ENCODE measurements at regions not wholly inside any gene's neighbourhood (a gene's known extent, or its start where the extent isn't known, plus 50 kb on each side); places are given as distances from the start of the nearest gene placed in this dataset.

GRCh38 chr4:144283526-144283925 lies 143.0 kb upstream of the GYPA start:
- intact Hi-C loops (cut with micrococcal nuclease; ENCODE audit: unreplicated experiment): no loop called here
- BruUV-seq (replicated peaks): no TSS peak
- DNase-seq (ENCODE audit: low read depth, low spot score): no peak
- in situ Hi-C loops (cut with HindIII; ENCODE audit: low pct_unique_long_range_greater_than_20kb, low sequenced_read_pairs): no loop called here
- H3K9me3 ChIP-seq (ENCODE audit: control insufficient read depth, insufficient read depth, low read depth, low read length): no peaks in the 10 kb centered on the region
- POLR2A ChIA-PET: no interaction called here
- TF ChIP-seq POLR2AphosphoS5 (IDR thresholded peaks at IDR 0.05; ENCODE audit: low read depth, low read length) (no peak), TCF7L2 (IDR thresholded peaks at IDR 0.05; ENCODE audit: low read depth, low read length) (no peak), CTCF (IDR thresholded peaks at IDR 0.05) (no peak)
- ATAC-seq: no peak
- H3K4me3 ChIP-seq (ENCODE audit: low read depth in 2 of 2, low read length in 2 of 2): no peak overlapping the region
- no peak overlapping the region for H3K27ac ChIP-seq (ENCODE audit: low read length)
- no peaks in the 10 kb centered on the region for H3K27me3 ChIP-seq (ENCODE audit: control insufficient read depth, insufficient read depth, low read length)
- CTCF ChIA-PET: no interaction called here
- no peaks in the 10 kb centered on the region for H3K4me1 ChIP-seq (ENCODE audit: control insufficient read depth, insufficient read depth, low read length)
- H3K36me3 ChIP-seq (ENCODE audit: control insufficient read depth, insufficient read depth, low read length): no peaks in the 10 kb centered on the region

- Histone ChIP-seq H3K27ac (ENCODE audit: low read length) (no peak overlapping the region), H3K27me3 (ENCODE audit: control insufficient read depth, insufficient read depth, low read length) (no peaks in the 10 kb centered on the region), H3K4me1 (ENCODE audit: control insufficient read depth, insufficient read depth, low read length) (no peaks in the 10 kb centered on the region), H3K4me3 (ENCODE audit: low read depth in 2 of 2, low read length in 2 of 2) (no peak overlapping the region), H3K9me3 (ENCODE audit: control insufficient read depth, insufficient read depth, low read depth, low read length) (no peaks in the 10 kb centered on the region), H3K36me3 (ENCODE audit: control insufficient read depth, insufficient read depth, low read length) (no peaks in the 10 kb centered on the region)
- BruUV-seq (replicated peaks): no TSS peak
- ATAC-seq: no peak
- DNase-seq (ENCODE audit: low read depth, low spot score): no peak
- ChIA-PET CTCF (no interaction called here), POLR2A (no interaction called here)
- no peak for TF ChIP-seq CTCF (IDR thresholded peaks at IDR 0.05)
- no peak for TF ChIP-seq POLR2AphosphoS5 (IDR thresholded peaks at IDR 0.05; ENCODE audit: low read depth, low read length)
- no peak for TF ChIP-seq TCF7L2 (IDR thresholded peaks at IDR 0.05; ENCODE audit: low read depth, low read length)
- TF ChIP-seq SIN3A (IDR thresholded peaks at IDR 0.05; ENCODE audit: borderline replicate concordance, insufficient read depth, low read depth, low read length): no peak
- no peak for TF ChIP-seq REST (IDR thresholded peaks at IDR 0.05; ENCODE audit: insufficient read depth in 1 of 2, low read depth in 2 of 2, low read length in 1 of 2)
- in situ Hi-C loops (cut with HindIII; ENCODE audit: low pct_unique_long_range_greater_than_20kb, low sequenced_read_pairs) (no loop called here), intact Hi-C loops (cut with micrococcal nuclease; ENCODE audit: unreplicated experiment) (no loop called here)
Observed at GRCh38 chr4:144284026-144284425, 143.5 kb upstream of the GYPA start.
